OCI-LY1 (cell line): ENCODE measurements at regions not wholly inside any gene's neighbourhood (a gene's known extent, or its start where the extent isn't known, plus 50 kb on each side); places are given as distances from the start of the nearest gene placed in this dataset.

ENCODE experiments used
- H2AFZ ChIP-seq: fragments of 200-600 bp; sonication (generic), shearing (Covaris generic); 2 replicates; pipeline ENCODE4 v1.6.0; 2014; ENCODE audit warnings: antibody characterized with exemption, mild to moderate bottlenecking, low read length
- H3F3A ChIP-seq: fragments of 200-600 bp; sonication (generic), shearing (Covaris generic); 2 replicates; pipeline ENCODE4 v1.6.0; 2014; ENCODE audit warnings: mild to moderate bottlenecking, antibody characterized with exemption, low read length, moderate library complexity; ENCODE audit not compliant: insufficient read depth
- H3K27ac ChIP-seq: fragments of 200-600 bp; sonication (generic); 2 replicates; pipeline ENCODE4 v1.5.1; 2014; ENCODE audit warnings: low read length, mixed run types, mild to moderate bottlenecking, low read depth; ENCODE audit not compliant: poor library complexity, severe bottlenecking
- H3K27me3 ChIP-seq: fragments of 200-600 bp; sonication (generic); 2 replicates; pipeline ENCODE4 v1.6.0; 2014; ENCODE audit warnings: antibody characterized with exemption, mild to moderate bottlenecking, low read length, moderate library complexity; ENCODE audit not compliant: insufficient read depth
- H3K36me3 ChIP-seq: fragments of 200-600 bp; sonication (generic); 2 replicates; pipeline ENCODE4 v1.6.1; 2014; ENCODE audit warnings: mild to moderate bottlenecking, antibody characterized with exemption, low read length, moderate library complexity, mixed read lengths; ENCODE audit not compliant: insufficient read depth
- H3K4me1 ChIP-seq: fragments of 200-600 bp; sonication (generic); 2 replicates; pipeline ENCODE4 v1.5.1; 2014; ENCODE audit warnings: mild to moderate bottlenecking, low read length, moderate library complexity; ENCODE audit not compliant: insufficient read depth, severe bottlenecking
- H3K4me2 ChIP-seq: fragments of 200-600 bp; sonication (generic), shearing (Covaris generic); 2 replicates; pipeline ENCODE4 v1.6.1; 2014; ENCODE audit warnings: low read length
- H3K4me3 ChIP-seq: fragments of 200-600 bp; sonication (generic); 2 replicates; pipeline ENCODE4 v1.5.1; 2014; ENCODE audit warnings: low read length, low read depth, mild to moderate bottlenecking, mixed read lengths; ENCODE audit not compliant: poor library complexity, severe bottlenecking
- H3K79me2 ChIP-seq: fragments of 200-600 bp; shearing (Covaris generic); 2 replicates; pipeline ENCODE4 v1.6.1; 2016; ENCODE audit warnings: mixed run types, low read length, mixed read lengths; ENCODE audit not compliant: insufficient read depth
- H3K9ac ChIP-seq: fragments of 200-600 bp; sonication (generic), shearing (Covaris generic); 2 replicates; pipeline ENCODE4 v1.6.1; 2014; ENCODE audit warnings: mild to moderate bottlenecking, low read length, mixed read lengths
- H3K9me2 ChIP-seq: fragments of 200-600 bp; sonication (generic), shearing (Covaris generic); 2 replicates; pipeline ENCODE4 v1.6.1; 2014; ENCODE audit warnings: low read depth, mild to moderate bottlenecking, low read length, mixed read lengths
- H3K9me3 ChIP-seq: fragments of 200-600 bp; shearing (Covaris generic); 2 replicates; pipeline ENCODE4 v1.6.1; 2014; ENCODE audit warnings: low read length, mixed read lengths
- H4K20me1 ChIP-seq: fragments of 200-600 bp; sonication (generic), shearing (Covaris generic); 2 replicates; pipeline ENCODE4 v1.6.0; 2016; ENCODE audit warnings: mild to moderate bottlenecking, low read length; ENCODE audit not compliant: insufficient read depth
- CTCF ChIP-seq: fragments of 200-600 bp; sonication (generic), shearing (Covaris generic); IDR thresholded peaks from 2 replicates; pipeline ENCODE4 v1.5.1; 2017; ENCODE audit warnings: mild to moderate bottlenecking, antibody characterized with exemption, low read length, moderate library complexity, mixed read lengths
- EZH2 ChIP-seq: fragments of 200-600 bp; sonication (generic), shearing (Covaris generic); IDR thresholded peaks from 2 replicates; pipeline ENCODE4 v1.8.0; 2017; ENCODE audit warnings: borderline replicate concordance, mixed run types, mild to moderate bottlenecking, antibody characterized with exemption, low read length, moderate library complexity, mixed read lengths

- H4K20me1 ChIP-seq = no peaks in the 10 kb centered on the region
Measured at GRCh38 chr1:29546496-29546895, 310.2 kb downstream of the PTPRU start.

GRCh38 chr1:29544406-29544805, 308.1 kb downstream of the PTPRU start:
- Histone ChIP-seq H3F3A (no peaks in the 10 kb centered on the region), H3K4me3 (no peak overlapping the region), H3K9ac (no peak overlapping the region), H3K9me3 (no peaks in the 10 kb centered on the region), H3K4me1 (no peaks in the 10 kb centered on the region), H3K79me2 (no peaks in the 10 kb centered on the region), H3K27ac (no peak overlapping the region), H3K27me3 (no peaks in the 10 kb centered on the region), H2AFZ (no peak overlapping the region), H4K20me1 (no peaks in the 10 kb centered on the region), H3K4me2 (no peak overlapping the region), H3K9me2 (no peaks in the 10 kb centered on the region), H3K36me3 (no peaks in the 10 kb centered on the region)
- no peak for TF ChIP-seq EZH2
- no peak for TF ChIP-seq CTCF

More at GRCh38 chr1:29546496-29546895, 310.2 kb downstream of the PTPRU start:
- Histone ChIP-seq H3K9me3 (no peaks in the 10 kb centered on the region), H3K4me2 (no peak overlapping the region), H3K79me2 (no peaks in the 10 kb centered on the region), H3K27ac (no peak overlapping the region), H3K4me1 (no peaks in the 10 kb centered on the region), H3K4me3 (no peak overlapping the region), H3K9me2 (no peaks in the 10 kb centered on the region), H3F3A (no peaks in the 10 kb centered on the region), H2AFZ (no peak overlapping the region), H3K9ac (no peak overlapping the region), H3K27me3 (no peaks in the 10 kb centered on the region), H3K36me3 (no peaks in the 10 kb centered on the region)
- no peak for TF ChIP-seq EZH2
- no peak for TF ChIP-seq CTCF

- Histone ChIP-seq H3K79me2 (no peaks in the 10 kb centered on the region), H3F3A (no peaks in the 10 kb centered on the region), H4K20me1 (no peaks in the 10 kb centered on the region), H3K9me3 (no peaks in the 10 kb centered on the region), H3K36me3 (no peaks in the 10 kb centered on the region), H3K4me3 (no peak overlapping the region), H3K9me2 (no peaks in the 10 kb centered on the region), H3K27ac (no peak overlapping the region), H2AFZ (no peak overlapping the region), H3K4me1 (no peaks in the 10 kb centered on the region), H3K9ac (no peak overlapping the region), H3K4me2 (no peak overlapping the region), H3K27me3 (no peaks in the 10 kb centered on the region)
- TF ChIP-seq CTCF (no peak), EZH2 (no peak)
Measured at GRCh38 chr1:29543586-29543985, 307.3 kb downstream of the PTPRU start.
